NCI-H187 (cell line): ENCODE measurements at regions not wholly inside any gene's neighbourhood (a gene's known extent, or its start where the extent isn't known, plus 50 kb on each side); places are given as distances from the start of the nearest gene placed in this dataset.
A peak's percentile ranks its signal among the peaks of the same experiment; 100 is the strongest.
"Not testable (repeated sequence)": the region's sequence is repeated elsewhere in the genome, so short reads cannot be mapped to it uniquely, and the experiment has no call there.

Source experiments
- DNase-seq, 2 experiments: peaks; one replicate each; lab custom pipeline; 2025; lab: John Stamatoyannopoulos, UW

GRCh38 chr4:89496851-89497250 lies 189.3 kb upstream of the GPRIN3 start:
- no peak for DNase-seq

DNA sequence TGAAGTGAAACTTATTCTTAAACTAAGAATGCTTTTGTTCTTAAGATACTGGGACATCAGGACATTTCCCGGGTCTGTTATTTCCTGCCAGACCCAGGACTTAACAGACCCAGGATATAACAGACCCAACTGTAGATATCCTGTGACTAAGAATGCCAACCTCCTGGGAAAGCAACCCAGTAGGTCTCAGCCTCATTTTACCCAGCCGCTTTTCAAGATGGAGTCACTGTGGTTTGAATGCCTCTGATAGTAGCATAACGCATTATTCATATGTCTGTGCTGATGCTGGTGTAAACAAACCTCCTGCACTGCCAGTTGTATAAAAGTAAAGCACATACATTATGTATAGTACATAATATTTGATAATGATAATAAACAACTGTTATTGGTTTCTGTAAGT lies 185.8 kb upstream of the GPRIN3 start:
- DNase-seq: no peak

GRCh38 chr4:89492581-89493071 lies 185.0 kb upstream of the GPRIN3 start:
- DNase-seq: no peak

GRCh38 chr4:89491761-89492160 lies 184.2 kb upstream of the GPRIN3 start:
- no peak for DNase-seq

GRCh38 chr4:89489921-89490431 lies 182.4 kb upstream of the GPRIN3 start:
- DNase-seq: not testable (repeated sequence)

GRCh38 chr4:89489338-89489771 lies 181.8 kb upstream of the GPRIN3 start:
- DNase-seq: no peak

GRCh38 chr4:89488736-89489135 lies 181.1 kb upstream of the GPRIN3 start:
- DNase-seq: no peak

DNA sequence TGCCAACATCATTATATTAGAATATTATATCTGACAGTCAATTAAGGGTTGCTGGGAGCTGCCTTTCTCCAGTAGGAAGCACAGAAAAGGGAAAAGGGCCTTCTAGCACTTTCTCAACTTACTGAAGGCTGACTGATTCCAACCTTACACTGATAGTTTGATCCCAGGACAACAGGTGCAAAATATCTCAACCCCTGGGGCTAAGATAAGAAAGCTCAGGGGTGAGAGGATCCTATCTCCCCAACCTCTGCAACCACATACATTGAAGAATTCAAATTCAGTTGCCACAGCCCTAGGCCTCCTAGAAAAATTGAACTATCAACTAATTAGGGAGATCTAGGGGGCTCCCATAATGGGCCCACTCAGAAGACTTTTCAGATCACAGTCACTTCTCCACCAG lies 179.1 kb upstream of the GPRIN3 start:
- no peak for DNase-seq

DNA sequence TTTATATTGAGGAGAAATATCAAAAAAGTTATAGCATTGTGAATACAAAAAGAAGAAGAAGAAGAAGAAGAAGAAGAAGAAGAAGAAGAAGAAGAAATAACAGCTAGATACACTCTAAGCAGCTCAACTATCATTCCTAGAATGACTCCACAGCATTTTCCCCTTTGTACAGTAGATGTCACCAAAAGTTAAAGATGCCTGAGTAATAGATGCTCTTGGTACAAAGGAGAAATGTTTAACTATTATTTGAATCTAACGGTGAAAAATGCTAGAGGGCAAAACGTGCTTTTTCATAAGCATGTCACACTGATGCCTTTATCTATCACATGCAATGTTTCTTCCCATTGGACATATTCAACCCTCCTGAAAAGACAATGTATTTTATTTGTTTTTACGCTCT lies 178.4 kb upstream of the GPRIN3 start:
- DNase-seq: no peak

DNA sequence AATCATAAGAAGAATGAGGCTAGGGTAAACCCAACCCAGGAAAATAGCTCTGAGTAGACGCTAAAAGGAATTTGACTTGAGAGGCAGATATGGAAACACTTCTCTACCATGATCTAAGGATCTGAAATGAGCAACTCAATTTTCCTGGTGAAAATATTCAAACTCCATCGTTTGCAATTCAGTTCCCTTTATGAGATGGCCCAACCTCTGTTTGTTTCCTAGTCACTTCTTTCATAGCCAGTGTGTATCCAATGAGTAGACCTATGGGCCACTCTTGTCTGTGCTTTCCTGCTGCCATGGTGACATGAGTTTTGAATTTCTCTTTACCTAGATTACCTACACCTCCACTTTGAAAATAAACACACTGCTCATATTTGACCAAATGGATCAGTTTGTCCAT lies 176.2 kb upstream of the GPRIN3 start:
- DNase-seq: no peak

DNA sequence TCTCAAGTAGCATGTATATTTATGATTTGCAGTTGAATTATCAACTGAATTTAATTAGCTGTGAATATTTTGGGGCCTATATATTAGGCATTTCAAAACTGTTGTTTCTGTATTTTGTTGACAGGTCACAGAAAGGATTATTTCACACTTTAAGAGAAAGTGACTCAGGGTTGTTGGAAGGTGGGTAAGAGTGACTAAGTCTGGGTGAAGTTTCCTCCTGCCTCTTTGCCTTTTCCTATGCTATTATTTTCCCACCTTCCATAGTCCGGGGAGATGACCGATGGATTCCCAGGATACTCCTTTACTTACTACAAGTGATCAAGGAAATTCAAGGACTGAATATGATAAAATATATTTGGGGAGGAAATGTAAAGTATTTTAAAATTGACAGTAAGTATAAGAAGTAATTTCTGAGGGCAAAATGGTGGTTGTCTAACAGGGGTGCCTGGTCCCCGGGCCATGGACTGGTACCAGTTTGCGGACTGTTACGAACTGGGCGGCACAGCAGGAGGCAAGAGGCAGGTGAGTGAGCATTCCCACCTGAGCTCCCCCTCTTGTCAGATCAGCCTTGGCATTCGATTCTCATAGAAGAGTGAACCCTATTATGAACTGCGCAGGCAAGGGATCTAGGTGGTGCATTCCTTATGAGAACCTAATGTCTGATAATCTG lies 175.5 kb upstream of the GPRIN3 start:
- DNase-seq: no peak

- DNase-seq: no peak
These were observed 174.7 kb upstream of the GPRIN3 start for GRCh38 chr4:89482251-89482650.

DNA sequence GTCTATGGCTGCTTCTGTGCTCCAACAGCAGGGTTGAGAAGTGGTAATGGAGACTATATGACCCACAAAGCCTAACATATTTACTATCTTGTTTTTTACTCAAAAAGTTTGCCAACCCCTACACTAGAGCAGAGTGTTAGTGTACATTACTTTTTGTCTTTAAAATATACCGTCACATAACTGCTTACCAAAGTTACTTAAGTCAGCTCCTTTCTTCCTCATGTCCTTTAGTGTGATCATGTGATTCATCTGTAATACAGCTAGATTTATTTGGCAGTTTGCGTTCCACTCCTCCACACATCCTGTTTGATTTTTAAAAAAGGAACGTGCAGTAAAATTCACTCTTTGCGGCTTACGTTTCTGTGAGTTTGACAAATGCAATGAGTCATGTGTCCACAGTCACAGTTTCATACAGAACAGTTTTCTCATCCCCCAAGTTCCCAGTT lies 162.4 kb upstream of the GPRIN3 start:
- no peak for DNase-seq

DNA sequence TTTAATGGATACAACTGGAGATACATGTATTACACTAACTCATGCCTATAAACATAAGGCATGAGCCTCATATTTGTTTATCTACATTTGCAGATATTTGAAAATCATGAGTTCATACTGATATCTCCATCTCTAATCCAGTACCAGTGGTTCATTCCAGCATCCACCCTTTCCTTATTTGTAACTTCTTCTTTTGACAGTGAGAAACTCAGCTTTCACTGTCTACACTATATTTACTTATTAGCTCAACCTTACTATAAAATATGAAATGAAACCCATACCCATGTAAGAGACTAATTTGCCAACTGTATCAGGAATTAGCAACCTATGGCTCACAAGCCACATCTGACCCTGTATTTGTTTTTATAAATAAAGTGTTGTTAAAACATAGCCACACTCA lies 161.9 kb upstream of the GPRIN3 start:
- DNase-seq: no peak

DNA sequence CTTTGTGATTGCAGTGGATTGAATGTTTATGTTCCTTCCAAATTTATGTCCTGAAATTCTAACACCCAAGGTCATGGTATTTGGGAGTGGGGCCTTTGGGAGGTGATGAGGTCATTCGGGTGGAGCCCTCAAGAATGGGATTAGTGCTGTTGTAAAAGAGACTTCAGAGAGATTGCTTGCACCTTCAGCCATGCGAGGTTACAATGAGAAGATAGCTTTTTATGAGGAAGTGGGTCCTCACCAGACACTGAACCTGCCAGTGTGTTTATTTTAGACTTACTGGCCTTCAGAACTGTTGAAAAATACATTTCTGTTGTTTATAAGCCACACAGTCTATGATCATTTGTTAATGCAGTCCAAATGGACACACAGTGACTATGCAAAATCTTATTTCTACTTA lies 161.0 kb upstream of the GPRIN3 start:
- no peak for DNase-seq

DNA sequence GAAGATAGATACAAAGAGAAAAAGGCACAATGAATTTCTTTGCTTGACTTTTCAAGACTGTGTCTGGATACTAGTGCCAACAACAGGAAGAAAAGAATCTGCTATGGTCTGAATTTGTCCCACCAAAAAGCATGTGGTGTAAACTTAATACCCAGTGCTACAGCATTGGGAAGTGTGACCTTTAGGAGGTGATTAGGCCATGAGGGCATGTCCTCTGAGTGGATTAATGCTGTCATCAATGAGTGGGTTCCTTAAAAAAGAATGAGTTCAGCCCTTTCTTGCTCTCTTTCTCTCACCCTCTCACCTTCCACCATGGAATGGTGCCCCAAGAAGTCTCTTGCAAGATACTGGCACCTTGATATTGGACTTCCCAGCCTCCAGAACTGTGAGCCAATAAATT lies 155.7 kb upstream of the GPRIN3 start:
- DNase-seq: no peak

- DNase-seq: no peak
These were observed 139.9 kb upstream of the GPRIN3 start for GRCh38 chr4:89447543-89447942.

- DNase-seq: no peak
These were observed 138.6 kb upstream of the GPRIN3 start for GRCh38 chr4:89446193-89446592.

DNA sequence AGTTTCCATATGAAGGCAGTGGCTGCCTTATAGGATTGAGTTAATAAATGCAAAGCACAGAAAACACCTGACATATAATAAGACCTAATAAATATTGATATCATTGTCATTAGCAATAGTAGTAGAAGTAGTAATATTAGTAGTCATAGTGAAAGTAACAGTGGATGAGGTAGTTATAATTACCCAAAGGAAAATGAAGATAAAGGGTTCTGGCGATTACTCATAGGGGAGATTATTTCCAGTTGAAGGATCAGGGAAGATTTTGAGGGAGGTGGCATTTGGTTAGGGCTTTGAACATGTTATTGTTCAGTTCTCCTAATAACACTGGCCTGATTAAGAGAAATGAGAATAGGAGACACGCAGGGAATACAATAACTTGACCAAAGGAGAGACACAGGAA lies 131.9 kb upstream of the GPRIN3 start:
- DNase-seq: no peak

GRCh38 chr4:89438102-89438831 lies 130.7 kb upstream of the GPRIN3 start:
- peak in 1 of 2 experiments; percentile 17 for DNase-seq

- DNase-seq: peak in 1 of 2 experiments; percentile 12
These were observed 126.9 kb upstream of the GPRIN3 start for GRCh38 chr4:89434364-89434988.

DNA sequence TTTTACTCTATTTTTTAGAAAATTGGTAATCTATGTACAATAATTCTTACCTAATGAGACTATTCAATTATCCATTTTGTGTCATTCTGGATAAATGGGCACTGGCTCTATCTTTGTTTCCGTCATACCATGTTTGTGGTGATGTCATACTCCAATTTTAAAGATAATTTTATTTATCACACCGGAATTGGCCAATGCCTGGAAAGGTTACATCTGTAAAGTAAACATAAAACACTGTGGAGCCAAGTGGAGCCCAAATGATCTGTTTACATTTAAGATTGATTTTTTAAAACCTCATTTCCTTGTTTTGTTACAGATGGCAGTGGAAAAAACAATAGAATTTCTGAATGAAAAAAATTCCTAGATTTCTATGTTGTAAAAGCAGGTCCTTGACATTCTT lies 120.2 kb upstream of the GPRIN3 start:
- DNase-seq: no peak

DNA sequence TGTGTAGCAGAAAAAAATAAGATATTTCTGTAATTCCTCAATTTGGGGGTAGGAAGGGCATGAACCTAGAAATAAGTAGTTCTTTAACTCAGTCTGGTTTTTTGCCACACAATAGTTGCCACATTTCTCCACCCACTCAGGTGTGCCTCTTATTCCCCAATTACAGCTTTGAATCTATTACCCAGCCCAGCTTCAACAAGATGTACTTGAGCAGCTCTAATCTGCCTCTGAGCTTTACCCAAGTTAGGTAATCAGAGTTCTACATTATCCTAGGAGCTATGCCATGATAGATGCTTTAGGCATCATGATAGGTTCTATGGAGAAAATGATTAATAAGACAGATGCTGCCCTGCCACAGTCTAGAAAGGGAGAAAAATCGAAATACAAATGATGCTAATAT lies 117.4 kb upstream of the GPRIN3 start:
- no peak for DNase-seq
